BJ (cell line): ENCODE measurements at regions not wholly inside any gene's neighbourhood (a gene's known extent, or its start where the extent isn't known, plus 50 kb on each side); places are given as distances from the start of the nearest gene placed in this dataset.

Source experiments
- CTCF ChIA-PET: fragments of 350-600 bp; formaldehyde crosslinking; extraction: SDS; loops from one replicate; lab custom pipeline; 2021; ENCODE audit warnings: antibody characterized with exemption, inconsistent platforms; lab: Yijun Ruan, JAX
- POLR2A ChIA-PET: fragments of 300-600 bp; sonication (Branson Sonifier 250); formaldehyde crosslinking; extraction: SDS; loops from one replicate; lab custom pipeline; 2021; ENCODE audit warnings: antibody characterized with exemption; lab: Charles Lee
- DNase-seq: peaks from one replicate; pipeline ENCODE4 v3.0.0-alpha.2; 2011; ENCODE audit warnings: low read depth
- H3K27me3 ChIP-seq: 2 replicates; pipeline ENCODE4 v1.6.0; 2011; ENCODE audit warnings: low read length; ENCODE audit not compliant: control insufficient read depth, insufficient read depth
- H3K36me3 ChIP-seq: 2 replicates; pipeline ENCODE4 v1.5.1; 2011; ENCODE audit warnings: low read length; ENCODE audit not compliant: control insufficient read depth, insufficient read depth
- H3K4me3 ChIP-seq: 2 replicates; pipeline ENCODE4 v1.5.1; 2011; ENCODE audit warnings: low read depth, mild to moderate bottlenecking, control low read depth, low read length
- CTCF ChIP-seq: IDR thresholded peaks from 2 replicates; pipeline ENCODE4 v1.5.1; 2011; ENCODE audit warnings: low read depth, mild to moderate bottlenecking, control low read depth, inconsistent platforms, low read length, moderate library complexity; ENCODE audit not compliant: insufficient read depth

GRCh38 chr5:87746891-87747377 is 334.2 kb upstream of the CCNH start:
- DNase-seq, result no peak
- POLR2A ChIA-PET, result no interaction called here
- H3K36me3 ChIP-seq, result no peaks in the 10 kb centered on the region
- CTCF ChIA-PET, result no interaction called here
- H3K4me3 ChIP-seq, result no peak overlapping the region
- no peaks in the 10 kb centered on the region for H3K27me3 ChIP-seq
- no peak for TF ChIP-seq CTCF

- H3K36me3 ChIP-seq, result no peaks in the 10 kb centered on the region
- no peak overlapping the region for H3K4me3 ChIP-seq
- ChIA-PET POLR2A (no interaction called here), CTCF (no interaction called here)
- H3K27me3 ChIP-seq, result no peaks in the 10 kb centered on the region
- DNase-seq, result no peak
- TF ChIP-seq CTCF, result no peak
Measured at GRCh38 chr5:87746341-87746740, 333.6 kb upstream of the CCNH start.

GRCh38 chr5:87741881-87742280 is 329.2 kb upstream of the CCNH start:
- no peaks in the 10 kb centered on the region for H3K36me3 ChIP-seq
- ChIA-PET POLR2A (no interaction called here), CTCF (no interaction called here)
- no peaks in the 10 kb centered on the region for H3K27me3 ChIP-seq
- no peak for TF ChIP-seq CTCF
- no peak for DNase-seq
- H3K4me3 ChIP-seq, result no peak overlapping the region

- Histone ChIP-seq H3K36me3 (no peaks in the 10 kb centered on the region), H3K27me3 (no peaks in the 10 kb centered on the region), H3K4me3 (no peak overlapping the region)
- no peak for TF ChIP-seq CTCF
- ChIA-PET CTCF (no interaction called here), POLR2A (no interaction called here)
- DNase-seq, result no peak
Measured at GRCh38 chr5:87735923-87736322, 323.2 kb upstream of the CCNH start.

GRCh38 chr5:87733897-87734296 is 321.2 kb upstream of the CCNH start:
- no peak for TF ChIP-seq CTCF
- Histone ChIP-seq H3K36me3 (no peaks in the 10 kb centered on the region), H3K27me3 (no peaks in the 10 kb centered on the region), H3K4me3 (no peak overlapping the region)
- ChIA-PET CTCF (no interaction called here), POLR2A (no interaction called here)
- DNase-seq, result no peak
